Suprapubic skin (tissue), 4 donors: ENCODE measurements at regions not wholly inside any gene's neighbourhood (a gene's known extent, or its start where the extent isn't known, plus 50 kb on each side); places are given as distances from the start of the nearest gene placed in this dataset.

Experiments
- DNase-seq, 2 donors: peaks; one replicate each; pipeline ENCODE4 v3.0.0-alpha.2; 2019; ENCODE audit warnings: low spot score in 2 of 2
- H3K27ac ChIP-seq: fragments of 200-600 bp; sonication (generic); one replicate; pipeline ENCODE4 v1.5.1; 2019
- H3K27me3 ChIP-seq: fragments of 200-600 bp; sonication (generic); one replicate; pipeline ENCODE4 v1.5.1; 2019
- H3K36me3 ChIP-seq: fragments of 200-600 bp; sonication (generic); one replicate; pipeline ENCODE4 v1.5.1; 2019
- H3K4me1 ChIP-seq: fragments of 200-600 bp; sonication (generic); one replicate; pipeline ENCODE4 v1.5.1; 2019
- H3K4me3 ChIP-seq: fragments of 200-600 bp; sonication (generic); one replicate; pipeline ENCODE4 v1.5.1; 2019; ENCODE audit warnings: mild to moderate bottlenecking
- H3K9me3 ChIP-seq: fragments of 200-600 bp; sonication (generic); one replicate; pipeline ENCODE4 v1.5.1; 2019
- EP300 ChIP-seq: sonication (generic); formaldehyde crosslinking; IDR thresholded peaks from one replicate; pipeline ENCODE4 v1.6.1; 2017; ENCODE audit warnings: antibody characterized with exemption
- POLR2A ChIP-seq, 2 donors: fragments of 450-650 bp; IDR thresholded peaks; one replicate each; pipeline ENCODE4 v1.6.1; 2017; ENCODE audit warnings: antibody characterized with exemption in 2 of 2, mild to moderate bottlenecking in 2 of 2, moderate library complexity in 2 of 2
- POLR2AphosphoS5 ChIP-seq, 3 donors: sonication (generic); formaldehyde crosslinking; IDR thresholded peaks; one replicate each; pipeline ENCODE4 v1.6.1; 2017; ENCODE audit warnings: antibody characterized with exemption in 3 of 3
- WGBS: methylation state at CpG from one replicate; pipeline ENCODE4 v1.1.5; 2018; 5-methylcytosine and 5-hydroxymethylcytosine counted together
- TF ChIP-seq, protein P1 (sequence below), 2 donors: fragments of 200-600 bp in 1 of 2; fragments of 450-650 bp in 1 of 2; sonication (generic) in 1 of 2; IDR thresholded peaks; one replicate each; pipeline ENCODE4 v1.5.1; 2016 to 2019; ENCODE audit warnings: antibody characterized with exemption in 2 of 2, mild to moderate bottlenecking in 1 of 2, moderate library complexity in 1 of 2

DNA sequence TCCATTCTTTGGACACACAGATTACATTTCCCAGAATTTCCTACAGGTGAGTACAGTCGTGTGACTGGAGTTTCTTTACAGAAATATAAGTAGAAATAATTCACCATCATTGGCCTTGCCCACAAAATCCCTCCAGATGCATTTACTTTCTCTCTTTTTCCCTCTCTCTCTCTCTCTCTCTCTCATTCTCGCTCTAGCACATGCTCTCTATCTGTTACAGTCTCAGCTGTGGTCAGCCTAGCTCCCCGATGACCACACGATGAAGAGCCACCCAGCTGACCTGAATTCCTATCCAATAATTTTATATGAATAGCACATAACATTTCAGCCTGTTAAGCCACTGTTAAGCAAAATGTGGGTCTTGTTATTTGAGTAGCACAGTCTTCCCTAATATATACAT, 507.9 kb downstream of the PCDH7 start:
- Histone ChIP-seq H3K9me3 (no peaks in the 10 kb centered on the region), H3K4me3 (no peak overlapping the region), H3K27me3 (no peaks in the 10 kb centered on the region), H3K36me3 (no peaks in the 10 kb centered on the region), H3K27ac (no peak overlapping the region), H3K4me1 (no peaks in the 10 kb centered on the region)
- TF ChIP-seq EP300, result no peak
- no peak for TF ChIP-seq POLR2AphosphoS5 (IDR thresholded peaks at IDR 0.05)
- TF ChIP-seq, protein P1, sequence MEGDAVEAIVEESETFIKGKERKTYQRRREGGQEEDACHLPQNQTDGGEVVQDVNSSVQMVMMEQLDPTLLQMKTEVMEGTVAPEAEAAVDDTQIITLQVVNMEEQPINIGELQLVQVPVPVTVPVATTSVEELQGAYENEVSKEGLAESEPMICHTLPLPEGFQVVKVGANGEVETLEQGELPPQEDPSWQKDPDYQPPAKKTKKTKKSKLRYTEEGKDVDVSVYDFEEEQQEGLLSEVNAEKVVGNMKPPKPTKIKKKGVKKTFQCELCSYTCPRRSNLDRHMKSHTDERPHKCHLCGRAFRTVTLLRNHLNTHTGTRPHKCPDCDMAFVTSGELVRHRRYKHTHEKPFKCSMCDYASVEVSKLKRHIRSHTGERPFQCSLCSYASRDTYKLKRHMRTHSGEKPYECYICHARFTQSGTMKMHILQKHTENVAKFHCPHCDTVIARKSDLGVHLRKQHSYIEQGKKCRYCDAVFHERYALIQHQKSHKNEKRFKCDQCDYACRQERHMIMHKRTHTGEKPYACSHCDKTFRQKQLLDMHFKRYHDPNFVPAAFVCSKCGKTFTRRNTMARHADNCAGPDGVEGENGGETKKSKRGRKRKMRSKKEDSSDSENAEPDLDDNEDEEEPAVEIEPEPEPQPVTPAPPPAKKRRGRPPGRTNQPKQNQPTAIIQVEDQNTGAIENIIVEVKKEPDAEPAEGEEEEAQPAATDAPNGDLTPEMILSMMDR (IDR thresholded peaks at IDR 0.05), result no peak
- TF ChIP-seq POLR2A (IDR thresholded peaks at IDR 0.05), result no peak
- DNase-seq, result no peak
- WGBS, result 75% methylated on average over 4 of the region's 4 CpGs

DNA sequence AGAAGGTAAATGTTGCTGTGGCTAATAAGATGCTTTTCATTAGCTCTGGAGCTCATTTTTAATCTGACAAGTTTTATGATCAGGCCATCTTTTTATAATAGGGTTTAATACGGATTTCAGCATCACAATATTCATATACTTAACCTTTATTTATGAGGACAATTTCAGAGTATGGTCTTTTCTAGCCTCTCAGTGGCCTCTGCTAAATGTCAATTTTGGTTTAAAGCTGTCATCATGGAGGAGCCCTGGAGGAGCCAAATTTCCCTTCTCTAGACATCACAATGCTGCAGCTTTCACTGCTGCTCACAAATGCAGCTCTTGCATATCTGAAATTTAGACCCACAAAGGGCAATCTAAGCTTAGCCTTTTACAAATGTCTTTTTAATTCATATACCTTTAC, 510.4 kb downstream of the PCDH7 start:
- Histone ChIP-seq H3K36me3 (no peaks in the 10 kb centered on the region), H3K9me3 (no peaks in the 10 kb centered on the region), H3K4me3 (no peak overlapping the region), H3K27me3 (no peaks in the 10 kb centered on the region), H3K4me1 (no peaks in the 10 kb centered on the region), H3K27ac (no peak overlapping the region)
- no peak for DNase-seq
- TF ChIP-seq POLR2AphosphoS5 (IDR thresholded peaks at IDR 0.05), result no peak
- TF ChIP-seq, protein P1 (IDR thresholded peaks at IDR 0.05), result no peak
- no peak for TF ChIP-seq POLR2A (IDR thresholded peaks at IDR 0.05)
- no peak for TF ChIP-seq EP300
- 56% methylated on average over 1 of the region's 1 CpG for WGBS

DNA sequence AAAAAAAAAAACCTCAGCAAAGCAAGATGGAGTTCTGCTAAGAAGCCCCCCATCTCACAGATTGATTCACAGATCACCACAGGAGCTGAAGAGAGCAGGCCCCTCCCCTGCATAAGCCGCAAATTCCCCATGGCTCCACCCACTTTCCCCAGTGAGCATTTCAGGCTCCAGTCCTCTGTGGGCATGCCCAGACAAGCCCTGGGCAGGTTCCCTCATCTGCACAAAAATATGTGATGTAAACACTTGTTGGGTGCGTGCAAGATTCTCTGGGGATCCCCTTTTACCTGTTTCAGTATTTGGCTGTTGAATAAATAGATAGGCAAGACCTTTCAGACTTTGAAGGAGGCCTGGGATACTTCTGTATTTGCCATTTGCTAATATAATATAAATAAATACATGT, 514.3 kb downstream of the PCDH7 start:
- WGBS, result 57% methylated on average over 2 of the region's 2 CpGs

DNA sequence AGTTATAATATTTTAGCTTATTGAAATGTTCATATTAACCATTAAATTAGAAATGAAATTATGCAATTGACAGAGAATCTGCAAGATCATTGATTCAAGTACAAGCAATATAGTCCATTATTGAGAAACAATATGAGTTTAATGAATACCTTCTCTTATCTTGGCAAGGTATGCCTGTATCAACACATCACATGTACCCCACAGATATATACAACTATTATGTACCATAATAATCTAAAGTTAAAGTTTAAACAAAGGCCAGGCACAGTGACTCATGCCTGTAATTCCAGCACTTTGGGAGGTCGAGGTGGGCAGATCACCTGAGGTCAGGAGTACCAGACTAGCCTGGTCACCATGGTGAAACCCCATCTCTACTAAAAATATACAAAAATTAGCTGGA, 514.7 kb downstream of the PCDH7 start:
- WGBS, result 88% methylated on average over 1 of the region's 1 CpG
- no peak overlapping the region for H3K27ac ChIP-seq
- TF ChIP-seq, protein P1 (IDR thresholded peaks at IDR 0.05), result no peak
- no peak for TF ChIP-seq EP300
- TF ChIP-seq POLR2AphosphoS5 (IDR thresholded peaks at IDR 0.05), result no peak
- no peaks in the 10 kb centered on the region for H3K36me3 ChIP-seq
- H3K4me3 ChIP-seq, result no peak overlapping the region
- H3K27me3 ChIP-seq, result no peaks in the 10 kb centered on the region
- no peaks in the 10 kb centered on the region for H3K9me3 ChIP-seq
- no peak for DNase-seq
- no peaks in the 10 kb centered on the region for H3K4me1 ChIP-seq

More for the DNA sequence above, 514.3 kb downstream of the PCDH7 start:
- Histone ChIP-seq H3K27me3 (no peaks in the 10 kb centered on the region), H3K9me3 (no peaks in the 10 kb centered on the region), H3K27ac (no peak overlapping the region), H3K4me3 (no peak overlapping the region), H3K36me3 (no peaks in the 10 kb centered on the region), H3K4me1 (no peaks in the 10 kb centered on the region)
- TF ChIP-seq POLR2A (IDR thresholded peaks at IDR 0.05) (no peak), POLR2AphosphoS5 (IDR thresholded peaks at IDR 0.05) (no peak), EP300 (no peak)
- TF ChIP-seq, protein P1 (IDR thresholded peaks at IDR 0.05), result no peak
- DNase-seq, result no peak

DNA sequence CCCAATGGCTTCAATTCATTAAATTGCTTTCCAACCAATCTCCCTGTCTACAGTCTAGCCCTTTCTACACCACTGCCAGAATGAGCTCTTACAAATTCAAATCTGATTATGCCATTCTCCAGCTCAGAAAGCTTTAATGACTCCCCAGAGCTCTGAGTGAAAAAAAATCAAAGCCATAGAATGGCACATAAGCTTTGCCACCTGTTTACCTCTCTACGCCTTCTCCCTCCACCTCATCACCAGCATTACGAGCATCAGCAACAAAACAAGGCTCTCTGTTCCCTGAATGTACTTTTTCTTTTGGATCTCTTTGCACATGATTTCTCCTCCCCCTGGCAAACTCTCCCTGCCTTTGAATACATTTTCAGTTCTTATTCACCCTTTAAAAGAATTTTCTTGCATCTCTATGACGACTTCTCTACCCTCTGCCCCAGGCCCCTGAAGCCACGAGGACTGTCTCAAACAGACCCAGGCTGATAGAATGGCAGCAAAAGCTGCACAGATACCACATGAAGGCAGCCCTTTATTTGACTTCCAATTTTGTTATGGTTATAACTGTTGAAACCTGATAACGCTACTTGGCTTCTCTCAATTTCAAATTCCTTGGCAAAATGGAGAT, 516.0 kb downstream of the PCDH7 start:
- Histone ChIP-seq H3K27me3 (no peaks in the 10 kb centered on the region), H3K27ac (no peak overlapping the region), H3K9me3 (no peaks in the 10 kb centered on the region), H3K4me3 (no peak overlapping the region), H3K36me3 (no peaks in the 10 kb centered on the region), H3K4me1 (no peaks in the 10 kb centered on the region)
- TF ChIP-seq EP300 (no peak), POLR2AphosphoS5 (IDR thresholded peaks at IDR 0.05) (no peak), POLR2A (IDR thresholded peaks at IDR 0.05) (no peak)
- TF ChIP-seq, protein P1 (IDR thresholded peaks at IDR 0.05), result no peak
- 76% methylated on average over 5 of the region's 5 CpGs for WGBS
- no peak for DNase-seq
